ENCODE measurements at regions not wholly inside any gene's neighbourhood (a gene's known extent, or its start where the extent isn't known, plus 50 kb on each side); places are given as distances from the start of the nearest gene placed in this dataset.

DNA sequence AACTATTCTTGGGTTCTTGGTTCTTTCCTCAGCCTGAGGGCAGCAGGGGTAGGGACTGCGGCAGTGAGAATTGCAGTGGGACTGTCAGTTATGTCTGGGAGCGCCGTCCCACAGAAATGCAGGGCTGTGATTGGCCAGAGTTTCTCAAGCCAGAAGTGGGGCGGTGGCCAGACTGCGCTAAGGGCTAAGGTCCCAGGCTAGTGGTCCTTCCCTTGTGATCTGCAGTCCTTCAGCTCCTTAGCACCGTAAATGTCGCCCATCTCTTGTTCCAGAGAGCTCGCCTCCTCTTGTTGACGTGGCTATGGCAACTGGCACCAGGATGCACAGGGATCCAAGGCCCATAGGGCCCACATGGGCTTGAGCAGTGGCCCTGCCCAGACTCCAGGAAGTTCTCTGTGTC lies 223.5 kb downstream of the GRIA2 start:
- DNase-seq: no peak

DNA sequence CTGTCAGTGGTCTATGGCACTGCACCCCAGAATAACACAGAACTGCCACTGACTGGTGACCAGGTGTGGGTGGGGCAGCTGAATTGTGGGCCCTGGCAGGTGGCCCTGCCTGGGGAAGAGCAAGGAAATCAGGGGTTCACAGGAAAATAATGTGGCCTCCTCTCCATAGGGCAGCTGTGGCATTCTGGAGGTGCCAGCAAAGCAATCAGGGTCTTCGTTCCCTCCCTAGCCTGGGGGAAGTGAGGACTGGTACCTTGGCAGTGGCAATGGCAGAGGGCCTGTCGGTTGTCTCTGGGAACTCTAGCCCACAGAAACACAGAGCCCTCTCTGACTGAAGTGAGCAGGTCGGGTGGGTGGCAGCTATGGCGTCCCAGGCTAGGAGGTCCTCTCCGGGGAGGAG lies 223.0 kb downstream of the GRIA2 start:
- no peak for DNase-seq

- DNase-seq: no peak
Measured at GRCh38 chr4:157425897-157426296, 205.4 kb downstream of the GRIA2 start.

GRCh38 chr4:157423526-157424020 lies 203.0 kb downstream of the GRIA2 start:
- DNase-seq: no peak

DNA sequence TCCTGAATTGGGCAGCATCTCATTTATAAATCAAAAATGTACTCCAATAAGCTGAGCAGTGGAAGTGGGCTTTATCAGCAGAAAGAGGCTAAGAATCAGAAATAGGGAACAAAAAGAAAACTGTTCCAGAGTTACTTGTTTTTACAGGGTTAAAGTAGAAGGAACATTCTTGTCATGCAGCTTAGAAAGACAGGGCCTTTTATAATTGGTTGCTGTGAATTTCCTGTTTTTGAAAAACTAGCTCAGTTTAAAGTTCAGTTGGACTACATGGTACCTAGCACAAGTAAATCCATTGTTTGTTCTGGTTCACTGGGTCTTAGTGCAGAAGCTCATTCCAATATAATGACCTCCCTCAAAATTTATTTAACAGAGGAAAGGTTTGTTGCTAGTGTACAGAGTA lies 200.8 kb downstream of the GRIA2 start:
- no peak for DNase-seq

Measured in stimulated activated naive CD4-positive, alpha-beta T cell treated with Interleukin-2 at 50 U/mL for 16 hours (primary cell).